ENCODE measurements at regions not wholly inside any gene's neighbourhood (a gene's known extent, or its start where the extent isn't known, plus 50 kb on each side); places are given as distances from the start of the nearest gene placed in this dataset.

- DNase-seq (no peak), ATAC-seq (ENCODE audit: low FRiP score) (no peak)
- Histone ChIP-seq H3K4me3 (ENCODE audit: low read length in 2 of 2) (no peak overlapping the region), H3K27me3 (ENCODE audit: control insufficient read depth in 1 of 2, insufficient read depth in 2 of 2, low read length in 1 of 2) (no peaks in the 10 kb centered on the region), H3K36me3 (ENCODE audit: control insufficient read depth in 1 of 2, insufficient read depth in 2 of 2, low read length in 1 of 2) (no peaks in the 10 kb centered on the region), H3K4me1 (ENCODE audit: control insufficient read depth in 1 of 2, insufficient read depth in 2 of 2, low read length in 2 of 2) (no peaks in the 10 kb centered on the region), H3K27ac (ENCODE audit: low read depth in 1 of 2, low read length in 2 of 2) (no peak overlapping the region), H3K9me3 (ENCODE audit: control insufficient read depth, low read length) (no peaks in the 10 kb centered on the region)
- intact Hi-C loops (cut with DNase I): no loop called here
- 8 to 27% methylated on average over 1 of the region's 1 CpG for WGBS, 2 donors
Measured at GRCh38 chr4:117623326-117623725, 411.0 kb upstream of the NDST3 start.

GRCh38 chr4:117626664-117627063, 407.6 kb upstream of the NDST3 start:
- Histone ChIP-seq H3K36me3 (ENCODE audit: control insufficient read depth in 1 of 2, insufficient read depth in 2 of 2, low read length in 1 of 2) (no peaks in the 10 kb centered on the region), H3K9me3 (ENCODE audit: control insufficient read depth, low read length) (no peaks in the 10 kb centered on the region), H3K4me3 (ENCODE audit: low read length in 2 of 2) (no peak overlapping the region), H3K27ac (ENCODE audit: low read depth in 1 of 2, low read length in 2 of 2) (no peak overlapping the region), H3K27me3 (ENCODE audit: control insufficient read depth in 1 of 2, insufficient read depth in 2 of 2, low read length in 1 of 2) (no peaks in the 10 kb centered on the region), H3K4me1 (ENCODE audit: control insufficient read depth in 1 of 2, insufficient read depth in 2 of 2, low read length in 2 of 2) (no peaks in the 10 kb centered on the region)
- 78 to 82% methylated on average over 4 of the region's 4 CpGs for WGBS, 2 donors
- ATAC-seq (ENCODE audit: low FRiP score) (no peak), DNase-seq (no peak)
- intact Hi-C loops (cut with DNase I): no loop called here

GRCh38 chr4:117634716-117635115, 399.6 kb upstream of the NDST3 start:
- H3K36me3 ChIP-seq (ENCODE audit: control insufficient read depth in 1 of 2, insufficient read depth in 2 of 2, low read length in 1 of 2): no peaks in the 10 kb centered on the region
- intact Hi-C loops (cut with DNase I): no loop called here
- WGBS, 2 donors: 86 to 92% methylated on average over 1 of the region's 1 CpG
- no peak overlapping the region for H3K27ac ChIP-seq (ENCODE audit: low read depth in 1 of 2, low read length in 2 of 2)
- ATAC-seq (ENCODE audit: low FRiP score) (no peak), DNase-seq (no peak)
- H3K9me3 ChIP-seq (ENCODE audit: control insufficient read depth, low read length): no peaks in the 10 kb centered on the region
- H3K4me3 ChIP-seq (ENCODE audit: low read length in 2 of 2): no peak overlapping the region
- no peaks in the 10 kb centered on the region for H3K4me1 ChIP-seq (ENCODE audit: control insufficient read depth in 1 of 2, insufficient read depth in 2 of 2, low read length in 2 of 2)
- no peaks in the 10 kb centered on the region for H3K27me3 ChIP-seq (ENCODE audit: control insufficient read depth in 1 of 2, insufficient read depth in 2 of 2, low read length in 1 of 2)

- Histone ChIP-seq H3K9me3 (ENCODE audit: control insufficient read depth, low read length) (no peaks in the 10 kb centered on the region), H3K4me3 (ENCODE audit: low read length in 2 of 2) (no peak overlapping the region), H3K27ac (ENCODE audit: low read depth in 1 of 2, low read length in 2 of 2) (no peak overlapping the region), H3K27me3 (ENCODE audit: control insufficient read depth in 1 of 2, insufficient read depth in 2 of 2, low read length in 1 of 2) (no peaks in the 10 kb centered on the region), H3K4me1 (ENCODE audit: control insufficient read depth in 1 of 2, insufficient read depth in 2 of 2, low read length in 2 of 2) (no peaks in the 10 kb centered on the region), H3K36me3 (ENCODE audit: control insufficient read depth in 1 of 2, insufficient read depth in 2 of 2, low read length in 1 of 2) (no peaks in the 10 kb centered on the region)
- 53 to 91% methylated on average over 1 of the region's 1 CpG for WGBS, 2 donors
- no peak for ATAC-seq (ENCODE audit: low FRiP score)
- intact Hi-C loops (cut with DNase I): no loop called here
- DNase-seq: no peak
Measured at GRCh38 chr4:117637347-117637746, 396.9 kb upstream of the NDST3 start.

- H3K36me3 ChIP-seq (ENCODE audit: control insufficient read depth in 1 of 2, insufficient read depth in 2 of 2, low read length in 1 of 2): no peaks in the 10 kb centered on the region
Measured at GRCh38 chr4:117640836-117641235, 393.4 kb upstream of the NDST3 start.

GRCh38 chr4:117641519-117641918, 392.8 kb upstream of the NDST3 start:
- Histone ChIP-seq H3K4me3 (ENCODE audit: low read length in 2 of 2) (no peak overlapping the region), H3K36me3 (ENCODE audit: control insufficient read depth in 1 of 2, insufficient read depth in 2 of 2, low read length in 1 of 2) (no peaks in the 10 kb centered on the region), H3K4me1 (ENCODE audit: control insufficient read depth in 1 of 2, insufficient read depth in 2 of 2, low read length in 2 of 2) (no peaks in the 10 kb centered on the region), H3K27ac (ENCODE audit: low read depth in 1 of 2, low read length in 2 of 2) (no peak overlapping the region), H3K27me3 (ENCODE audit: control insufficient read depth in 1 of 2, insufficient read depth in 2 of 2, low read length in 1 of 2) (no peaks in the 10 kb centered on the region), H3K9me3 (ENCODE audit: control insufficient read depth, low read length) (no peaks in the 10 kb centered on the region)
- ATAC-seq (ENCODE audit: low FRiP score) (no peak), DNase-seq (no peak)
- intact Hi-C loops (cut with DNase I): no loop called here
- WGBS, 2 donors: 63 to 77% methylated on average over 3 of the region's 3 CpGs

More at GRCh38 chr4:117640836-117641235, 393.4 kb upstream of the NDST3 start:
- Histone ChIP-seq H3K27ac (ENCODE audit: low read depth in 1 of 2, low read length in 2 of 2) (no peak overlapping the region), H3K4me1 (ENCODE audit: control insufficient read depth in 1 of 2, insufficient read depth in 2 of 2, low read length in 2 of 2) (no peaks in the 10 kb centered on the region), H3K9me3 (ENCODE audit: control insufficient read depth, low read length) (no peaks in the 10 kb centered on the region), H3K4me3 (ENCODE audit: low read length in 2 of 2) (no peak overlapping the region), H3K27me3 (ENCODE audit: control insufficient read depth in 1 of 2, insufficient read depth in 2 of 2, low read length in 1 of 2) (no peaks in the 10 kb centered on the region)
- no peak for DNase-seq
- intact Hi-C loops (cut with DNase I): no loop called here
- 8 to 28% methylated on average over 1 of the region's 1 CpG for WGBS, 2 donors
- no peak for ATAC-seq (ENCODE audit: low FRiP score)

GRCh38 chr4:117654079-117654478, 380.2 kb upstream of the NDST3 start:
- Histone ChIP-seq H3K9me3 (ENCODE audit: control insufficient read depth, low read length) (no peaks in the 10 kb centered on the region), H3K27ac (ENCODE audit: low read depth in 1 of 2, low read length in 2 of 2) (no peak overlapping the region), H3K36me3 (ENCODE audit: control insufficient read depth in 1 of 2, insufficient read depth in 2 of 2, low read length in 1 of 2) (no peaks in the 10 kb centered on the region), H3K4me3 (ENCODE audit: low read length in 2 of 2) (no peak overlapping the region), H3K27me3 (ENCODE audit: control insufficient read depth in 1 of 2, insufficient read depth in 2 of 2, low read length in 1 of 2) (no peaks in the 10 kb centered on the region), H3K4me1 (ENCODE audit: control insufficient read depth in 1 of 2, insufficient read depth in 2 of 2, low read length in 2 of 2) (no peaks in the 10 kb centered on the region)
- intact Hi-C loops (cut with DNase I): no loop called here
- no peak for ATAC-seq (ENCODE audit: low FRiP score)
- DNase-seq: no peak
- 24 to 38% methylated on average over 2 of the region's 2 CpGs for WGBS, 2 donors

GRCh38 chr4:117660668-117661067, 373.6 kb upstream of the NDST3 start:
- ATAC-seq (ENCODE audit: low FRiP score) (no peak), DNase-seq (no peak)
- Histone ChIP-seq H3K9me3 (ENCODE audit: control insufficient read depth, low read length) (no peaks in the 10 kb centered on the region), H3K27ac (ENCODE audit: low read depth in 1 of 2, low read length in 2 of 2) (no peak overlapping the region), H3K4me3 (ENCODE audit: low read length in 2 of 2) (no peak overlapping the region), H3K36me3 (ENCODE audit: control insufficient read depth in 1 of 2, insufficient read depth in 2 of 2, low read length in 1 of 2) (no peaks in the 10 kb centered on the region), H3K27me3 (ENCODE audit: control insufficient read depth in 1 of 2, insufficient read depth in 2 of 2, low read length in 1 of 2) (no peaks in the 10 kb centered on the region), H3K4me1 (ENCODE audit: control insufficient read depth in 1 of 2, insufficient read depth in 2 of 2, low read length in 2 of 2) (no peaks in the 10 kb centered on the region)
- 57 to 66% methylated on average over 1 of the region's 1 CpG for WGBS, 2 donors
- intact Hi-C loops (cut with DNase I): no loop called here

- WGBS, 2 donors: 85 to 86% methylated on average over 2 of the region's 2 CpGs
- ATAC-seq (ENCODE audit: low FRiP score) (no peak), DNase-seq (no peak)
- no peaks in the 10 kb centered on the region for H3K27me3 ChIP-seq (ENCODE audit: control insufficient read depth in 1 of 2, insufficient read depth in 2 of 2, low read length in 1 of 2)
- no peaks in the 10 kb centered on the region for H3K36me3 ChIP-seq (ENCODE audit: control insufficient read depth in 1 of 2, insufficient read depth in 2 of 2, low read length in 1 of 2)
- no peak overlapping the region for H3K4me3 ChIP-seq (ENCODE audit: low read length in 2 of 2)
- H3K27ac ChIP-seq (ENCODE audit: low read depth in 1 of 2, low read length in 2 of 2): no peak overlapping the region
- H3K9me3 ChIP-seq (ENCODE audit: control insufficient read depth, low read length): no peaks in the 10 kb centered on the region
- no peaks in the 10 kb centered on the region for H3K4me1 ChIP-seq (ENCODE audit: control insufficient read depth in 1 of 2, insufficient read depth in 2 of 2, low read length in 2 of 2)
- intact Hi-C loops (cut with DNase I): no loop called here
Measured at GRCh38 chr4:117661091-117662072, 372.9 kb upstream of the NDST3 start.
